ENCODE measurements at regions not wholly inside any gene's neighbourhood (a gene's known extent, or its start where the extent isn't known, plus 50 kb on each side); places are given as distances from the start of the nearest gene placed in this dataset.

- TF ChIP-seq GABPB2 (CRISPR knock-in tag; conservative IDR thresholded peaks at IDR 0.05) (no peak), ETV5 (CRISPR knock-in tag; IDR thresholded peaks at IDR 0.05; ENCODE audit: low read depth) (no peak), CTBP1 (IDR thresholded peaks at IDR 0.05; ENCODE audit: borderline replicate concordance) (no peak), SMAD3 (CRISPR knock-in tag; conservative IDR thresholded peaks at IDR 0.05) (no peak), ZNF764 (CRISPR knock-in tag; IDR thresholded peaks at IDR 0.05; ENCODE audit: low read depth) (no peak)
- TF ChIP-seq, protein P1, sequence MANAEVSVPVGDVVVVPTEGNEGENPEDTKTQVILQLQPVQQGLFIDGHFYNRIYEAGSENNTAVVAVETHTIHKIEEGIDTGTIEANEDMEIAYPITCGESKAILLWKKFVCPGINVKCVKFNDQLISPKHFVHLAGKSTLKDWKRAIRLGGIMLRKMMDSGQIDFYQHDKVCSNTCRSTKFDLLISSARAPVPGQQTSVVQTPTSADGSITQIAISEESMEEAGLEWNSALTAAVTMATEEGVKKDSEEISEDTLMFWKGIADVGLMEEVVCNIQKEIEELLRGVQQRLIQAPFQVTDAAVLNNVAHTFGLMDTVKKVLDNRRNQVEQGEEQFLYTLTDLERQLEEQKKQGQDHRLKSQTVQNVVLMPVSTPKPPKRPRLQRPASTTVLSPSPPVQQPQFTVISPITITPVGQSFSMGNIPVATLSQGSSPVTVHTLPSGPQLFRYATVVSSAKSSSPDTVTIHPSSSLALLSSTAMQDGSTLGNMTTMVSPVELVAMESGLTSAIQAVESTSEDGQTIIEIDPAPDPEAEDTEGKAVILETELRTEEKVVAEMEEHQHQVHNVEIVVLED (CRISPR knock-in tag; IDR thresholded peaks at IDR 0.05): no peak
- TF ChIP-seq, protein P2, sequence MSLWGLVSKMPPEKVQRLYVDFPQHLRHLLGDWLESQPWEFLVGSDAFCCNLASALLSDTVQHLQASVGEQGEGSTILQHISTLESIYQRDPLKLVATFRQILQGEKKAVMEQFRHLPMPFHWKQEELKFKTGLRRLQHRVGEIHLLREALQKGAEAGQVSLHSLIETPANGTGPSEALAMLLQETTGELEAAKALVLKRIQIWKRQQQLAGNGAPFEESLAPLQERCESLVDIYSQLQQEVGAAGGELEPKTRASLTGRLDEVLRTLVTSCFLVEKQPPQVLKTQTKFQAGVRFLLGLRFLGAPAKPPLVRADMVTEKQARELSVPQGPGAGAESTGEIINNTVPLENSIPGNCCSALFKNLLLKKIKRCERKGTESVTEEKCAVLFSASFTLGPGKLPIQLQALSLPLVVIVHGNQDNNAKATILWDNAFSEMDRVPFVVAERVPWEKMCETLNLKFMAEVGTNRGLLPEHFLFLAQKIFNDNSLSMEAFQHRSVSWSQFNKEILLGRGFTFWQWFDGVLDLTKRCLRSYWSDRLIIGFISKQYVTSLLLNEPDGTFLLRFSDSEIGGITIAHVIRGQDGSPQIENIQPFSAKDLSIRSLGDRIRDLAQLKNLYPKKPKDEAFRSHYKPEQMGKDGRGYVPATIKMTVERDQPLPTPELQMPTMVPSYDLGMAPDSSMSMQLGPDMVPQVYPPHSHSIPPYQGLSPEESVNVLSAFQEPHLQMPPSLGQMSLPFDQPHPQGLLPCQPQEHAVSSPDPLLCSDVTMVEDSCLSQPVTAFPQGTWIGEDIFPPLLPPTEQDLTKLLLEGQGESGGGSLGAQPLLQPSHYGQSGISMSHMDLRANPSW (CRISPR knock-in tag; IDR thresholded peaks at IDR 0.05): no peak
- TF ChIP-seq, protein P3, sequence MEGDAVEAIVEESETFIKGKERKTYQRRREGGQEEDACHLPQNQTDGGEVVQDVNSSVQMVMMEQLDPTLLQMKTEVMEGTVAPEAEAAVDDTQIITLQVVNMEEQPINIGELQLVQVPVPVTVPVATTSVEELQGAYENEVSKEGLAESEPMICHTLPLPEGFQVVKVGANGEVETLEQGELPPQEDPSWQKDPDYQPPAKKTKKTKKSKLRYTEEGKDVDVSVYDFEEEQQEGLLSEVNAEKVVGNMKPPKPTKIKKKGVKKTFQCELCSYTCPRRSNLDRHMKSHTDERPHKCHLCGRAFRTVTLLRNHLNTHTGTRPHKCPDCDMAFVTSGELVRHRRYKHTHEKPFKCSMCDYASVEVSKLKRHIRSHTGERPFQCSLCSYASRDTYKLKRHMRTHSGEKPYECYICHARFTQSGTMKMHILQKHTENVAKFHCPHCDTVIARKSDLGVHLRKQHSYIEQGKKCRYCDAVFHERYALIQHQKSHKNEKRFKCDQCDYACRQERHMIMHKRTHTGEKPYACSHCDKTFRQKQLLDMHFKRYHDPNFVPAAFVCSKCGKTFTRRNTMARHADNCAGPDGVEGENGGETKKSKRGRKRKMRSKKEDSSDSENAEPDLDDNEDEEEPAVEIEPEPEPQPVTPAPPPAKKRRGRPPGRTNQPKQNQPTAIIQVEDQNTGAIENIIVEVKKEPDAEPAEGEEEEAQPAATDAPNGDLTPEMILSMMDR (IDR thresholded peaks at IDR 0.05 in 2 of 3, conservative IDR thresholded peaks at IDR 0.05 in 1 of 3; ENCODE audit: insufficient read depth in 2 of 3, low read depth in 1 of 3, low read length in 3 of 3): no peak
- TF ChIP-seq, protein P4, sequence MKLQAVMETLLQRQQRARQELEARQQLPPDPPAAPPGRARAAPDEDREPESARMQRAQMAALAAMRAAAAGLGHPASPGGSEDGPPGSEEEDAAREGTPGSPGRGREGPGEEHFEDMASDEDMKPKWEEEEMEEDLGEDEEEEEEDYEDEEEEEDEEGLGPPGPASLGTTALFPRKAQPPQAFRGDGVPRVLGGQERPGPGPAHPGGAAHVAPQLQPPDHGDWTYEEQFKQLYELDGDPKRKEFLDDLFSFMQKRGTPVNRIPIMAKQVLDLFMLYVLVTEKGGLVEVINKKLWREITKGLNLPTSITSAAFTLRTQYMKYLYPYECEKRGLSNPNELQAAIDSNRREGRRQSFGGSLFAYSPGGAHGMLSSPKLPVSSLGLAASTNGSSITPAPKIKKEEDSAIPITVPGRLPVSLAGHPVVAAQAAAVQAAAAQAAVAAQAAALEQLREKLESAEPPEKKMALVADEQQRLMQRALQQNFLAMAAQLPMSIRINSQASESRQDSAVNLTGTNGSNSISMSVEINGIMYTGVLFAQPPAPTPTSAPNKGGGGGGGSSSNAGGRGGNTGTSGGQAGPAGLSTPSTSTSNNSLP (IDR thresholded peaks at IDR 0.05; ENCODE audit: borderline replicate concordance, low read depth, low read length): no peak
Observed at GRCh38 chr15:96392380-96393208, 62.1 kb downstream of the NR2F2 start.

Measured in K562 (cell line).